ENCODE measurements at regions not wholly inside any gene's neighbourhood (a gene's known extent, or its start where the extent isn't known, plus 50 kb on each side); places are given as distances from the start of the nearest gene placed in this dataset.

DNA sequence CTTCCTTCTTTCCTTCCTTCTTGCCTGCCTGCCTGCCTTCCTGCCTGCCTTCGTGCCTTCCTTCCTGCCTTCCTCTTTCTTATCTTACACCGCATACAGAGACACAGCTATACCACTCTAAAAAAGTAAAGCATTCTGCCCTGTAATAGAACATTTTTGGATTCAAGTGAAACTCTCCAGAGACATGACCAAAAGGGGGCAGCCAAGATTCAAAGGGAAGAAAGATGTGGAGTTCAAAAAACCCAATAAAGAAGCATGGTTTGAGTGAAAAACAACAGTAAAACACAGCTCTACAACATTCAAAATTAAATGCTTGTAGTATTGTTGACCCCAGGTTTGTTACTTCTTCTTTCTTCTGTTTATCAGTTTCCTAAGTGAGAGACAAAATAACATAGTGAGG, 914.9 kb upstream of the PCDH7 start:
- H3K27me3 ChIP-seq = no peaks in the 10 kb centered on the region
- no peaks in the 10 kb centered on the region for H3K4me1 ChIP-seq
- H3K27ac ChIP-seq = no peak overlapping the region
- TF ChIP-seq EP300 (IDR thresholded peaks at IDR 0.05) (no peak), POLR2A (IDR thresholded peaks at IDR 0.05) (no peak)
- TF ChIP-seq, protein P1, sequence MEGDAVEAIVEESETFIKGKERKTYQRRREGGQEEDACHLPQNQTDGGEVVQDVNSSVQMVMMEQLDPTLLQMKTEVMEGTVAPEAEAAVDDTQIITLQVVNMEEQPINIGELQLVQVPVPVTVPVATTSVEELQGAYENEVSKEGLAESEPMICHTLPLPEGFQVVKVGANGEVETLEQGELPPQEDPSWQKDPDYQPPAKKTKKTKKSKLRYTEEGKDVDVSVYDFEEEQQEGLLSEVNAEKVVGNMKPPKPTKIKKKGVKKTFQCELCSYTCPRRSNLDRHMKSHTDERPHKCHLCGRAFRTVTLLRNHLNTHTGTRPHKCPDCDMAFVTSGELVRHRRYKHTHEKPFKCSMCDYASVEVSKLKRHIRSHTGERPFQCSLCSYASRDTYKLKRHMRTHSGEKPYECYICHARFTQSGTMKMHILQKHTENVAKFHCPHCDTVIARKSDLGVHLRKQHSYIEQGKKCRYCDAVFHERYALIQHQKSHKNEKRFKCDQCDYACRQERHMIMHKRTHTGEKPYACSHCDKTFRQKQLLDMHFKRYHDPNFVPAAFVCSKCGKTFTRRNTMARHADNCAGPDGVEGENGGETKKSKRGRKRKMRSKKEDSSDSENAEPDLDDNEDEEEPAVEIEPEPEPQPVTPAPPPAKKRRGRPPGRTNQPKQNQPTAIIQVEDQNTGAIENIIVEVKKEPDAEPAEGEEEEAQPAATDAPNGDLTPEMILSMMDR (IDR thresholded peaks at IDR 0.05) = no peak
- no peaks in the 10 kb centered on the region for H3K9me3 ChIP-seq
- WGBS, 2 donors = 56 to 65% methylated on average over 2 of the region's 2 CpGs
- DNase-seq (ENCODE audit: low spot score in 2 of 2) = no peak
- H3K36me3 ChIP-seq = no peaks in the 10 kb centered on the region
- no peak overlapping the region for H3K4me3 ChIP-seq

GRCh38 chr4:29805916-29806480, 914.2 kb upstream of the PCDH7 start:
- Histone ChIP-seq H3K9me3 (no peaks in the 10 kb centered on the region), H3K4me3 (no peak overlapping the region), H3K4me1 (no peaks in the 10 kb centered on the region), H3K27me3 (no peaks in the 10 kb centered on the region), H3K36me3 (no peaks in the 10 kb centered on the region), H3K27ac (no peak overlapping the region)
- TF ChIP-seq, protein P1 (IDR thresholded peaks at IDR 0.05) = no peak
- TF ChIP-seq EP300 (IDR thresholded peaks at IDR 0.05) (no peak), POLR2A (IDR thresholded peaks at IDR 0.05) (no peak)
- WGBS, 2 donors = 19 to 20% methylated on average over 3 of the region's 3 CpGs
- DNase-seq (ENCODE audit: low spot score in 2 of 2) = no peak

DNA sequence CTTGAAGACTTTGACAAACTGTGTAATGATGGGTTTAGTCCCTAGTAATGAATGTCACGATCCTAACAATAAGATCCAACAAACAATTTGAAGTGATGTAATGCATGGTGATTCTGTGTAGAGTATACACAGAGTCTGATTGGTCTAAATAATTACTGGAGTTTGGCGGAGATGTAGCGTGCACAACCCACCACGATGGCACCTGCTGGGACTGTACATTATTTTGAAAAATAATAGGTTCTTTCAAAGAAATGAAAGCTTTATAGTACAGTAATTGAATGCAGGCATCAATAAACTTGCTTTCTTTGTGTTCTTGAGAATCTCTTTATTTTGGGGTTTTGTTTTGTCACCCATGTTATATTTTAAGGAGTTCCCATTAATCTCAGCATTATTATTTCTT, 902.2 kb upstream of the PCDH7 start:
- Histone ChIP-seq H3K4me3 (no peak overlapping the region), H3K27ac (no peak overlapping the region), H3K27me3 (no peaks in the 10 kb centered on the region), H3K36me3 (no peaks in the 10 kb centered on the region), H3K4me1 (no peaks in the 10 kb centered on the region), H3K9me3 (peaks cover 0 to 8% (median 0%) of the 10 kb centered on the region in 4 donors)
- 78 to 81% methylated on average over 4 of the region's 4 CpGs for WGBS, 2 donors
- DNase-seq (ENCODE audit: low spot score in 2 of 2) = no peak
- TF ChIP-seq EP300 (IDR thresholded peaks at IDR 0.05) (no peak), POLR2A (IDR thresholded peaks at IDR 0.05) (no peak)
- TF ChIP-seq, protein P1 (IDR thresholded peaks at IDR 0.05) = no peak

DNA sequence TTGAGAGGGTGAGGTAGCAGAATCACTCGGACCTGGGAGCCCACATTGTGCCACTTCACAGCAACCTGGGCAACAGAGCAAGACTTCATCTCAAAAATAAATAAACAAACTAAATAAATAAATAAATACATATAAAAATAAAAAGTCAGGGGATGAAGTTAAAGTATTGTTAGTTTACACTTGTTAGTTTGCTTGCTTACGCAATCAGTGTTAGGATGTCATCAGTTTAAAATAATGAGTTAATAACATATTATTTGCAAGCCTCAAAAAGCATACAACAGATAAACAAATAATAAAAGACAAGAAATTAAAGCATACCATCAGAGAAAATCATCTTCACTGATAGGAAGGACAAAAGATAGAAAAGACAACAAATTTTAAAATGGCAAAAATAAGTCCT, 891.1 kb upstream of the PCDH7 start:
- no peak overlapping the region for H3K27ac ChIP-seq
- H3K36me3 ChIP-seq = no peaks in the 10 kb centered on the region
- no peaks in the 10 kb centered on the region for H3K27me3 ChIP-seq
- no peak overlapping the region for H3K4me3 ChIP-seq
- 86 to 92% methylated on average over 2 of the region's 2 CpGs for WGBS, 2 donors
- no peaks in the 10 kb centered on the region for H3K9me3 ChIP-seq
- no peaks in the 10 kb centered on the region for H3K4me1 ChIP-seq
- DNase-seq (ENCODE audit: low spot score in 2 of 2) = no peak
- TF ChIP-seq, protein P1 (IDR thresholded peaks at IDR 0.05) = no peak
- TF ChIP-seq EP300 (IDR thresholded peaks at IDR 0.05) = no peak

- H3K27me3 ChIP-seq = no peaks in the 10 kb centered on the region
- H3K9me3 ChIP-seq = no peaks in the 10 kb centered on the region
- H3K4me1 ChIP-seq = no peaks in the 10 kb centered on the region
- TF ChIP-seq EP300 (IDR thresholded peaks at IDR 0.05) = no peak
- TF ChIP-seq, protein P1 (IDR thresholded peaks at IDR 0.05) = no peak
- no peak for TF ChIP-seq POLR2A (IDR thresholded peaks at IDR 0.05)
- DNase-seq (ENCODE audit: low spot score in 2 of 2) = no peak
- no peak overlapping the region for H3K27ac ChIP-seq
- no peak overlapping the region for H3K4me3 ChIP-seq
- H3K36me3 ChIP-seq = no peaks in the 10 kb centered on the region
These were observed 867.6 kb upstream of the PCDH7 start for GRCh38 chr4:29852537-29852936.

Data from tibial nerve (tissue), 4 donors.